ENCODE measurements at regions not wholly inside any gene's neighbourhood (a gene's known extent, or its start where the extent isn't known, plus 50 kb on each side); places are given as distances from the start of the nearest gene placed in this dataset.

- no peak overlapping the region for H3K4me3 ChIP-seq (ENCODE audit: low read depth, low read length)
- DNase-seq (ENCODE audit: low read depth): no peak
- no peak for TF ChIP-seq POLR2A (IDR thresholded peaks at IDR 0.05; ENCODE audit: extremely low read depth, insufficient read length)
- no peak for TF ChIP-seq MYC (IDR thresholded peaks at IDR 0.05; ENCODE audit: low read depth, low read length)
- no peak for TF ChIP-seq MAX (IDR thresholded peaks at IDR 0.05; ENCODE audit: low read depth, low read length)
- TF ChIP-seq, protein P1, sequence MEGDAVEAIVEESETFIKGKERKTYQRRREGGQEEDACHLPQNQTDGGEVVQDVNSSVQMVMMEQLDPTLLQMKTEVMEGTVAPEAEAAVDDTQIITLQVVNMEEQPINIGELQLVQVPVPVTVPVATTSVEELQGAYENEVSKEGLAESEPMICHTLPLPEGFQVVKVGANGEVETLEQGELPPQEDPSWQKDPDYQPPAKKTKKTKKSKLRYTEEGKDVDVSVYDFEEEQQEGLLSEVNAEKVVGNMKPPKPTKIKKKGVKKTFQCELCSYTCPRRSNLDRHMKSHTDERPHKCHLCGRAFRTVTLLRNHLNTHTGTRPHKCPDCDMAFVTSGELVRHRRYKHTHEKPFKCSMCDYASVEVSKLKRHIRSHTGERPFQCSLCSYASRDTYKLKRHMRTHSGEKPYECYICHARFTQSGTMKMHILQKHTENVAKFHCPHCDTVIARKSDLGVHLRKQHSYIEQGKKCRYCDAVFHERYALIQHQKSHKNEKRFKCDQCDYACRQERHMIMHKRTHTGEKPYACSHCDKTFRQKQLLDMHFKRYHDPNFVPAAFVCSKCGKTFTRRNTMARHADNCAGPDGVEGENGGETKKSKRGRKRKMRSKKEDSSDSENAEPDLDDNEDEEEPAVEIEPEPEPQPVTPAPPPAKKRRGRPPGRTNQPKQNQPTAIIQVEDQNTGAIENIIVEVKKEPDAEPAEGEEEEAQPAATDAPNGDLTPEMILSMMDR (IDR thresholded peaks at IDR 0.05; ENCODE audit: low read depth, low read length): no peak
These were observed 177.8 kb upstream of the GAP43 start for GRCh38 chr3:115445559-115445958.

DNA sequence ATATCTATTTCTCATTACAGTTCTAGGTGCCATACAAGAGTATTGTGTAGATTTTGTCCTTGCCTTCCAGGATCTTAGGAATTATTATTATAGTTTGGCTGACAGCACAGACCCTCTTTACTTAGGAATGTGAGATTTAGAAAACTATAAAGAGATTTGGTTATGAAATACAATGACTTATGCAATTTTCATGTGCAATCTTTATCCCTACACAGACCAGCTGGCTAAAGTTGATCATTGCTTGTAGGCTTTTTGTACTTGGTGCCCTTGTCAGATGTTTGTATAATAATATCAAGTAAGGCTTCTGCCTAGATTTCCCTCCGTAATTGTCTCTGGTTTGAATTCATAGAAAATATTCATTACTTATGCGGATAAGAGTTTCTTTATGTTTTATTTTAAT is 174.5 kb upstream of the GAP43 start:
- no peak for DNase-seq (ENCODE audit: low read depth)
- no peak overlapping the region for H3K4me3 ChIP-seq (ENCODE audit: low read depth, low read length)
- TF ChIP-seq MYC (IDR thresholded peaks at IDR 0.05; ENCODE audit: low read depth, low read length): no peak
- TF ChIP-seq MAX (IDR thresholded peaks at IDR 0.05; ENCODE audit: low read depth, low read length): no peak
- TF ChIP-seq, protein P1 (IDR thresholded peaks at IDR 0.05; ENCODE audit: low read depth, low read length): no peak
- TF ChIP-seq POLR2A (IDR thresholded peaks at IDR 0.05; ENCODE audit: extremely low read depth, insufficient read length): no peak

- DNase-seq (ENCODE audit: low read depth): no peak
- H3K4me3 ChIP-seq (ENCODE audit: low read depth, low read length): no peak overlapping the region
- no peak for TF ChIP-seq MAX (IDR thresholded peaks at IDR 0.05; ENCODE audit: low read depth, low read length)
- TF ChIP-seq, protein P1 (IDR thresholded peaks at IDR 0.05; ENCODE audit: low read depth, low read length): no peak
- TF ChIP-seq MYC (IDR thresholded peaks at IDR 0.05; ENCODE audit: low read depth, low read length): no peak
- TF ChIP-seq POLR2A (IDR thresholded peaks at IDR 0.05; ENCODE audit: extremely low read depth, insufficient read length): no peak
These were observed 173.3 kb upstream of the GAP43 start for GRCh38 chr3:115450036-115450435.

GRCh38 chr3:115464036-115464435 is 159.3 kb upstream of the GAP43 start:
- DNase-seq (ENCODE audit: low read depth): no peak
- TF ChIP-seq POLR2A (IDR thresholded peaks at IDR 0.05; ENCODE audit: extremely low read depth, insufficient read length): no peak
- TF ChIP-seq, protein P1 (IDR thresholded peaks at IDR 0.05; ENCODE audit: low read depth, low read length): no peak
- no peak for TF ChIP-seq MAX (IDR thresholded peaks at IDR 0.05; ENCODE audit: low read depth, low read length)
- no peak for TF ChIP-seq MYC (IDR thresholded peaks at IDR 0.05; ENCODE audit: low read depth, low read length)
- H3K4me3 ChIP-seq (ENCODE audit: low read depth, low read length): no peak overlapping the region

- TF ChIP-seq, protein P1 (IDR thresholded peaks at IDR 0.05; ENCODE audit: low read depth, low read length): no peak
- TF ChIP-seq MYC (IDR thresholded peaks at IDR 0.05; ENCODE audit: low read depth, low read length) (no peak), MAX (IDR thresholded peaks at IDR 0.05; ENCODE audit: low read depth, low read length) (no peak), POLR2A (IDR thresholded peaks at IDR 0.05; ENCODE audit: extremely low read depth, insufficient read length) (no peak)
- peak; percentile 1 for DNase-seq (ENCODE audit: low read depth)
- H3K4me3 ChIP-seq (ENCODE audit: low read depth, low read length): no peak overlapping the region
These were observed 153.7 kb upstream of the GAP43 start for GRCh38 chr3:115469649-115470048.

GRCh38 chr3:115470254-115470653 is 153.1 kb upstream of the GAP43 start:
- TF ChIP-seq POLR2A (IDR thresholded peaks at IDR 0.05; ENCODE audit: extremely low read depth, insufficient read length) (no peak), MAX (IDR thresholded peaks at IDR 0.05; ENCODE audit: low read depth, low read length) (no peak), MYC (IDR thresholded peaks at IDR 0.05; ENCODE audit: low read depth, low read length) (no peak)
- TF ChIP-seq, protein P1 (IDR thresholded peaks at IDR 0.05; ENCODE audit: low read depth, low read length): no peak
- DNase-seq (ENCODE audit: low read depth): no peak
- no peak overlapping the region for H3K4me3 ChIP-seq (ENCODE audit: low read depth, low read length)
